ENCODE measurements at regions not wholly inside any gene's neighbourhood (a gene's known extent, or its start where the extent isn't known, plus 50 kb on each side); places are given as distances from the start of the nearest gene placed in this dataset.
A peak's percentile ranks its signal among the peaks of the same experiment; 100 is the strongest.
"Not testable (repeated sequence)": the region's sequence is repeated elsewhere in the genome, so short reads cannot be mapped to it uniquely, and the experiment has no call there.

DNA sequence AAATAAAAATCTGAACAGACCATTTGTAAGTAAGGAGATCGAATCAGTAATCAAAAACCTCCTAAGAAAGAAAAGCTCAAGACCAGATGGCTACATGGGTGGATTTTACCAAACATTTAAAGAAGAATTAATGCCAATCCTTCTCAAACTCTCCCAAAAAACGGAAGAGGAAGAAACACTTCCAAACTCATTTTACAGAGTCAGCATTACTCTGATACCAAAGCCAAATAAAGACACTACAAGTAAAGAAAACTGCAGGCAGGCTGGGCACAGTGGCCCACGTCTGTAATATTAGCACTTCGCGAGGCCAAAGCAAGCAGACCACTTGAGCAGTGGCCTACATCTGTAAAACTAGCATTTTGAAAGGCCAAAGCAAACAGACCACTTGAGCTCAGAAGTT lies 159.8 kb downstream of the DPY19L2 start:
- no peak for DNase-seq (ENCODE audit: low spot score)

DNA sequence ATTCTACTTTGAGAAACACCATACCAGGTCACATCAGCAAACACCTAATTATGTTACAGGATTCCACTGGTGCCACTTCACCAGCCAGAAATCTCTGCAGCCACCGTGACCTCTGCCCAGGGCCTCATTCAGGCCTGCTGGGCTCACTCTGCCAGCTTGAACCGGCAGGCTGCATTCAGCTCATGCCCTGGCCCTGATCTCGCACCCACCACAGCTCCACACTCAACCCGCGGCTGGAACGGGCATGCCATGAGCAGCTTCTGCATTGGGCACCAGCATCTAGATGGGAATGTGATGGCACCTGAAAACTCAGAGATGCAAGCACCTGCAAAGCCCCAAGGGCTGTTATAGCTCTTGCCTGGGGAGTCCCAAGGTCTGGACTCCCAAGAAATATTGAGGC lies 168.7 kb downstream of the DPY19L2 start:
- DNase-seq (ENCODE audit: low spot score) = no peak

DNA sequence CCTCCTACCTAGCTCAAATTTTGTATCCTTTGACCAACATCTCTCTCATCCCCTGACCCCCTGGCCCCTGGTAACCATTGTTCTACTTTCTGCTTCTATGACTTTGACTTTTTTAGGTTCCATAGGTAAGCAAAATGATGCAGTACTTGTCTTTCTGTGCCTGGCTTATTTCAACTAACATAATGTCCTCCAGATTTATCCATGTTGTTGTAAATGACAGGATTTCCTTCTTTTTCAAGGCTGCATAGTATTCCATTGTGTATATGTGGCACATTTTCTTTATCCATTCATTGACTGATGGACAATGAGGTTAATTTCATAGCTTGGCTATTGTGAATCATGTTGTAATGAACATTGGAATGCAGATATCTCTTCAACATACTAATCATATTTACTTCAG lies 170.1 kb downstream of the DPY19L2 start:
- no peak for DNase-seq (ENCODE audit: low spot score)

DNA sequence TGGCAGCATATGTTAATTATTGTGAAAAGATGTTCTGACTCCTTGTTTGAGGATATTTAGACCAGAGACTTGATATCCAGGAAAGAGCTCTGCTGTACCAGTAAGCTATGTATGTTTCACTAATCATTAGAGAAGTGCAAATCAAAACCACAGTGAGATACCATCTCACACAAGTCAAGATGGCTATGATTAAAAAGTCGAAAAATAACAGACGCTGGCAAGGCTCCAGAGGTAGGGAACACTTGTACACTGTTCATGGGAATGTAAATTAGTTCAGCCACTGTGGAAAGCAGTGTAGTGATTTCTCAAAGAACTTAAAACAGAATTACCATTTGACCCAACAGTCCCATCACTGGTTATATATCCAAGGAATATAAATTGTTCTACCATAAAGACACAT lies 171.6 kb downstream of the DPY19L2 start:
- no peak for DNase-seq (ENCODE audit: low spot score)

DNA sequence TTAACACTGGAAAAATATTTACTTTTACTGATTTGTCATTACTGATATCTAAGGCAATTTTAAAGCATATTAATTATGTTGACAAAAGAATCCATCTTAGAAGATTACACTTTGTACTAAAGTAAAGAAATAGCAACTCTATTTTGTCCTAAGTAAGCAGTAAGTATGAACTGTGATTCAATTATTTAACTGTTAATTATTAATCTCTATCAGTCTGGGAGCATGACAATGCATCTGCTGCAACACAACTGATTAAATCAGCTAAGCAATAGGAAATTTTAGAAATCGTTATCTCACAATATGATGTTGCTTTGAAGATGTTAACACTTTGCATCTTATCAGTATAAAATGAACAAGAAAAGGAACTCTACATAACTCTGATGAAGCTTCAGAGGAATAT lies 172.3 kb downstream of the DPY19L2 start:
- DNase-seq (ENCODE audit: low spot score) = no peak

DNA sequence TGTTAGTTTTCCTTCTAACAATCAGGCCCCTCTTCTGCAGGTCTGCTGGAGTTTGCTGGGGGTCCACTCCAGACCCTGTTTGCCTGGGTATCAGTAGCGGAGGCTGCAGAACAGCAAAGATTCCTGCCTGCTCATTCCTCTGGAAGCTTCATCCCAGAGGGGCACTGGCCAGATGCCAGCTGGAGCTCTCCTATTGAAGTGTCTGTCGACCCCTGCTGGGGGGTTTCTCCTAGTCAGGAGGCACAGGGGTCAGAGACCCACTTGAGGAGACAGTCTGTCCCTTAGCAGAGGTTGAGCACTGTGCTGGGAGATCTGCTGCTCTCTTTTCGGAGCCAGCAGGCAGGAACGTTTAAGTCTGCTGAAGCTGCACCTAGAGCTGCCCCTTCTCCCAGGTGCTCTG lies 174.9 kb downstream of the DPY19L2 start:
- DNase-seq (ENCODE audit: low spot score) = not testable (repeated sequence)

DNA sequence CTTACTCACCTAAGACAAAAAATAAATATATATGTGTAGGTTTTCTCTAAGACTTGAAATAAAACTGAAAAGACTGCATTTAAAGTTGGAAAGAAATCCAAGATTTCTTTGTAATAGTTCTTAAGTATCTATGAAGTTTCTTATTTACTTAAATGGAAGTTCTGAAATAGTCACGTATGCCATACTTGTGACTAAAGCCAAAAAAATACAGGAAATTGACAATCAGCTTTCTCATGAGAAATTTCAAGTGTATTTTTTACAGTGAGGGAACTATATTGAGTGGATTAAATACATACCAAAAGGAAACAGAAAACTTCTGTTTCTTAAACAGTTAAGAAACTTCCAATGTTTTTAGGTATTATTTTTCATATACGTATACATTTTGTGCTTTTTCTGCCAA lies 188.1 kb downstream of the DPY19L2 start:
- no peak for DNase-seq (ENCODE audit: low spot score)

DNA sequence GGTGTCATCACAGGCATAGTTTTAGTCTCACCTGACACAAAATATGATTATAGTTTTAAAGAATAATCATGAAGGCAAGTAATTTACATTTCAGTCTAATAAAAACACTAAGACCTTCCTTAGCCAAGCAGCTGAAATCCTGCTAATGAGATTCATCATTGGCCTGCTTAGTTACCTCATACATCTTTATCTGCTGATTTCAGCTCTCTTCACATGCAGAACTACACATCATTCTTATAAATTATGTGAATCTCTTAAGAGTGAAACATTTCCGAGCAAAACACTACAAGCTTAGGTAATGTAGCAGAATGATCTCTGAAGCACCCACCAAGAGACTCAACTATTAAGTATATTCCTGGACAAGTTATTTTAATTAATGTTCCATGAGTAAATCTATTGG lies 198.1 kb downstream of the DPY19L2 start:
- DNase-seq (ENCODE audit: low spot score) = no peak

DNA sequence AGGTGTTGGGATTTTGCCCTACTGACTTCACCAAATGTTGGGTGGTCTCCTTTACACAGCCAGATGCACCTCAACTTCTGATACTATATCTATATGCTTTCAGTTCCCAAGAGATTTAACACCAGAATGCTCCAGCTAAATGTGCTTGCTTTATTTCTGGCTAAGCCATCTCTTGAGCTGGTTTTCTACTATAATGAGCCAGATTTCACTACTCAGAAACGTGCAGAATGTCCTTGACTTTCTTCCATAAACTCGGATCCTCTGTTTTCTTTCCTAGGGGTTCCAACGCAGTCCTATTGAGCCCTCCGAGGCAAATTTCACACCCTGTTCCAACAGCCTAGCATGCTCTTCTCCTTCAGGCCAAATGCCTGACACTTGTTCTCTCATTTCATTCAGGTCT lies 200.3 kb downstream of the DPY19L2 start:
- no peak for DNase-seq (ENCODE audit: low spot score)

DNA sequence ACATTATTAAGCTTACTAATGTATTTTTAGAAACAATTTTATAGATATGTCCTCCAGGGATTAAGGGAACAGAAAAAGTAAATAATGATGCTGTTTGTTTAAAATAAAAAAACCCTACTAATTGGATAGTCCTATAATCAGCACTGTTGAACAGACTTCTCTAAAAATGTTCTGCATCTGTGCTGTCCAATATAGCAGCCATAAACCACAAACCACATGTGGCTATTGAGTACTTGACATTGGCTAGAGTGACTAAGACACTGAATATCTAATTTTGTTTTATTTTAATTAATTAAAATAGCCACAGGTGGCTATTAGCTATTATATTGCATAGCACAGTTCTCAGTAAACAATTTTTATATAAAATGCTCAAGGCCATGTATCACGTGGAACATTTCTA lies 210.4 kb downstream of the DPY19L2 start:
- DNase-seq (ENCODE audit: low spot score) = no peak

DNA sequence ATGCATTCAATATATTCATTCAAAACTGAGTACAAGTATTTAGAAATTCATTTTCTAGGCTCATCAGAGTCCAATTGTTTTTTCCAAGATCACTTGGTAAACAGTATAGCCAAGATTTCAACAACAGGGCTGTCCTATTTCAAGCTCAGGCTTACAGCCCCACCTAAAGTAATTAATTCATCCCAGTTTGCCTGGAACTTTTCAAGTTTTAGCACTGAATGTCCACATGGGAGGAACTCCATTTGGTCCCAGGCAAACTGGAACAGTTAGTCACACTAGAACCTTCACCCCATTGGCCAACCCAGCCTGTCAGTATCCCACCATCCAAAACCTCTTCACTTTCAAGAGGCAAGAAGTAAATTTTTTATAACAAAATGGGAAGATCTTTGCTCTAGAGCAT lies 210.9 kb downstream of the DPY19L2 start:
- DNase-seq (ENCODE audit: low spot score) = no peak

DNA sequence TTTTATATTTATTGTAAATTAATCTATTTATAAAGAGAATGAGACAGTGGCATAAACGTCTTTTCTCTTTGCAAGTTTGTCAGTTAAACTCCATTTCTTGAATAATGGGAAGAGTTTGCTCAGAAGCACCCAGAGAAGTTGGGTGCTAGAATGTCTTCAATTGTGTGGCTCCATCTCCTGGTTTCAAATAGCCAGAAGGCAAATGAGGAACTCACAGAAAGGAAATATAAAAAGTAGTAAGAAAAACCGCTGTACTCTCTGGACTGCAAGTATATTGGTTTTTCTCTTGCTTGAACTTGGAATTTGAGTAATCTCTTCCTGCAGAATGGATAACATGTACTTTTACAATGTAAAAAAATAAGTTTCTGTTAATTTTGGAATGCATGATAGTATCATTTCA lies 217.5 kb downstream of the DPY19L2 start:
- DNase-seq (ENCODE audit: low spot score) = no peak

DNA sequence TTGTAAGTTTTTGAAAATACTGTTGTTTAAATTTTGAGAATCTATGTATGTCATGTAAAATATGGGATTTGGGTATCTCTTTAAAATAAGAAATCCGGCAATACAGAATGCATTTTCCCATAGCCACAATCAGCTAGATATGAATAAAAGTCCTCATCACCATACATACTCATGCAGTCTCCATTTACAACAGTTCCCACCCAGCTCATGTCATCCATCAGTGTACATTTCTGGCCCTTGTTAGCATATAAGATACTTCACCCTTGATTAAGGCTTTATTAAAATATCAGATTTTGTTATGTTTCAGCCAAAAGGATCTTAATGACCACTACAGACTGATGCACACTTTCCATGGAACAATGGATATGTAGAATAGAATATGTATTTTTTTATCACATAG lies 218.0 kb downstream of the DPY19L2 start:
- DNase-seq (ENCODE audit: low spot score) = no peak

DNA sequence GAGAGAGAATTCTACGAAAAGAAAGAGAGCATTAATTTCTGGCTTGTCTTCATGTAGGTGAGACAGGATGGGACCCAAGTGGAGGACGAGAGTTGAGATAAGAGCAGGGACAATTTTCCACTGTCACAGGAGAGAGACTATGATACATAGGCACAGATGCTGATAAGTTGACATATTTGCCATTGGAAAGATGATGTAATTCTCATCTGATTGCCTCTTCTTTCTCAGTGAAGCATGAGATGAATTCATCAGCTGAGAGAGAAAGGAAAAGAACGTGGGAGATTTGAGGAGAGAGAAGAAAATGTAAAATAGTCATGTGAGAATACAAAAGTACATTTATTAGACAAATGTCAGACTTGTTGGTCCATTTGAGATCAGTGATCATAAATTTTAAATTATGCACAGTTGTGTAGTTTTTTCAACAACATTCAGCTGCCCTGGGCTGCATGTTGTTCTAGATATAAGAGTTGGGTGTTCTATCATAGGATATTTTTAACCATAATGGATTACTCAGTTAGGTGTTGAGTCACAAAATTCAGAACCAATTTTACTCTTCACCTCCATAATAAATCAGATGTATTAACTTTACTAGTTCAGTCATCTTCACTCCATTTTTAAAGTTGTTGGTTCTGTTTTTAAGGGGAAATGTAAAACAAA lies 222.9 kb downstream of the DPY19L2 start:
- no peak for DNase-seq (ENCODE audit: low spot score)

DNA sequence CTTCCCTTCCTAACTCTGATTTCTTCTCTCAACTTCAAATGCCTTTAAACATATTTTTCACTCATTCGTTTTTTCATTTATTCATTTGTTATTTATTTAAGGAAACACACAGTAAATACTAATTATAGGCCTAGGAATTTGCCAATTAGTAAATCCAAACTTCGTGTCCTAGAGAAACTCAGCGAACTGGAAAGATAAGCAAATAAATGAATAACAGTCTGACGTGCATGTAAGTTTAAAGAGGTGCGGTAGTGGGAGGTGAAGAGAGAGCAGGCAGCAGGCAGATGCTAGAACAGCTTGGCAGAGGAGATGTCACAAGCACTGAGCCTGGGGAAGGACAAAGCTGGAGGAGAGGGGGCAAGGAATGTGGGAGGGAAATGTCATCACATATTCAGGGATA lies 228.2 kb downstream of the DPY19L2 start:
- no peak for DNase-seq (ENCODE audit: low spot score)

DNA sequence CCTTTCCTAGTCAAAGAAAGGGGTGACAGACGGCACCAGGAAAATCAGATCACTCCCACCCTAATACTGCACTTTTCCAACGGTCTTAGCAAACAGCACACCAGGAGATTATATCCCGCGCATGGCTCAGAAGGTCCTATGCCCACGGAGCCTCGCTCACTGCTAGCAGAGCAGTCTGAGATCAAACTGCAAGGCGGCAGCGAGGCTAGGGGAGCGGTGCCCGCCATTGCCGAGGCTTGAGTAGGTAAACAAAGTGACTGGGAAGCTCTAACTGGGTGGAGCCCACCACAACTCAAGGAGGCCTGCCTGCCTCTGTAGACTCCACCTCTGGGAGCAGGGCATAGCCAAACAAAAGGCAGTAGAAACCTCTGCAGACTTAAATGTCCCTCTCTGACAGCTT lies 233.9 kb downstream of the DPY19L2 start:
- not testable (repeated sequence) for DNase-seq (ENCODE audit: low spot score)

DNA sequence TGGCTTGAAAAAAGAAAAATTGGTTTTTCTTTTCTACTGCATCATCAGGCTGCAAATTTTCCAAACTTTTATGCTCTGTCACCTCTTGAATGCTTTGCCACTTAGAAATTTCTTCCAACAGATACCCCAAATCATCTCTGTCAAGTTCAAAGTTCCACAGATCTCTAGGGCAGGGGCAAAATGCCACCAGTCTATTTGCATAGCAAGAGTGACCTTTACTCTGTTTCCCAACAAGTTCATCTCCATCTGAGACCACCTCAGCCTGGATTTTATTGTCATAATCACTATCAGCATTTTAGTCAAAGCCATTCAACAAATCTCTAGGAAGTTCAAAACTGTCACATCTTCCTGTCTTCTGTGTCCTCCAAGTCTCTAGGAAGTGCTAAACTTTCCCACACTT lies 240.3 kb downstream of the DPY19L2 start:
- not testable (repeated sequence) for DNase-seq (ENCODE audit: low spot score)

DNA sequence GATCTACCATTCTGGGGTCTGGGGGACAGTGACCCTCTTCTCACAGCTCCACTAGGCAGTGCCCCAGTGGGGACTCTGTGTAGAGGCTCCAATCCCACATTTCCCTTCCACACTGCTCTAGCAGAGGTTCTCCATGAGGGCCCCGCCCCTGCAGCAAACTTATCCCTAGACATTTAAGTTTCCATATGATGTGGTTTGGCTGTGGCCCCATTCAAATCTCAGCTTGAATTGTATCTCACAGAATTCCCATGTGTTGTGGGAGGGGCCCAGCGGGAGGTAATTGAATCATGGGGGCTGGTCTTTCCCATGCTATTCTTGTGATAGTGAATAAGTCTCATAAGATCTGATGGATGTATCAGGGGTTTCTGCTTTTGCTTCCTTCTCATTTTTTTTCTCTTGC lies 241.3 kb downstream of the DPY19L2 start:
- not testable (repeated sequence) for DNase-seq (ENCODE audit: low spot score)

DNA sequence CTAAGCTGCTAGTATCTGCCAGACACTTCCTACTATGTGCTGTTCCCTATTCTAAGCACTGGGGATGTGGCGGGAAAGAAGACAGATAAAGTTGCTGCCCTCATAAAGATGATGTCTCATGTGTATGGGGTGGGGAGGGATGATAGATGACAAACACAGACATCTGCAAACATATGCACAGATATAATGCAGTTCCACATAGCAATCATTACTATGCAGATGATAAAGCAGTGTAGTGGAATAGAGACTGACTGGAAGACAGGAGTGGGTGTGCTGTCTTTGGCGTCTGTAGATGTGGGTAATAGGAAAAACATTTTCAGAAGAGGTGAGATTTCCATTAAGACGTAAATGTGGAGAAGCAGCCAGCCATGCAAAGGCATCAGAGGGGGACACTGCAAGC lies 243.6 kb downstream of the DPY19L2 start:
- DNase-seq (ENCODE audit: low spot score) = no peak

DNA sequence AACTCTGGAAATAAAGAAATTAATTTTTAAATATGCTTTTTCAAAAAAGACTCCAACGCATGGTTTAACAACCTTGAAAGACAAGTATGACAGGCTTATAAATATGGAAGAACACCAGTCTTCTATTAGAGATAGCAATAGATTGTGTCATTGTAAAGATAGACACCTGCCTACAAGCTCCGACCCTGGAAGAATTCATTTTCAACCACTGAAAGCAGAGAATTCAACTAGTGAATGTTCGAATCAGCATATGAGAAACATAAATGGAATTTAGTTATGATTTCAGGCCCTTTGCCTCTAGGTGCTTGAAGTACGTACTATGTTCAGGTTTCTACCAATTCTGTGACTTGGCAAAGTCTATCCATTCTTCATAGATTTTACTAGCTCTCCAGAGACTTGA lies 244.5 kb downstream of the DPY19L2 start:
- no peak for DNase-seq (ENCODE audit: low spot score)

DNA sequence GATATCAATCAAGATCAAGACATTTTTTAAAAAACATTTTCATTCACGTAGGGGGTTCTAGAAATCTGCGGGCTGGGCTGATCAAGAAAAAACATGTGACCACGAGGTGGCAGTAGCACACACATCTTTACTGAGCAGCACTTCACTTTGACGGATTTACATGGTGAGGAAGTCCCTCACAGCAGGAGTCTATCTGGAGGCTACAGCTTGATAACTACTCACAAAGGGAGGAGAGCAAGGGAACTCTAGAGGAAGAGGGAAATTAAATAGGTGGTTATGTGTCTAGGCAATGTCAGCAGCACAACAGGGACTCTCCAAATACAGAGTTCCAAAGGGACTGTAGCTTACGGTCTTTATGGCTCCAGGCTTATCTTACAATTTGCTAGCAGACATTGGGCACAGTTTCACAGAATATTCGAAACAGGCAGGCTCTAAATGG lies 248.1 kb downstream of the DPY19L2 start:
- DNase-seq (ENCODE audit: low spot score) = peak; percentile 27

DNA sequence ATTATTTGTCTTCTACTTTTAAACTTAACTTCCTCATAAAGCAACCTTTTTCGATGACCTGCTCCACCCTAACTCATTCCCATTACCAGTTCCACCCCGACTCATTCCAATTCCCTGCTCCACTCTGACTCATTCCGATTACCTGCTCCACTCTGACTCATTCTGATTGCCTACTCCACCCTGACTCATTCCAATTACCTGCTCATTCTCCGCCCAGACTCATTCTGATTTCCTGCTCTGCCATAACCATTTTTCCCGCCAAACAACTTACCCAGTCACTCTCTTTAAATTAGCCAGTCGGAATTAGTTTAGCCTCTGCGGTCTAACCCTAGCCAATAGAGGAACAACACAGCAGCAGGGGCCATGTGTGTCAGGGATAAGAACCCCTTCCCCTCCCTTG lies 249.1 kb downstream of the DPY19L2 start:
- DNase-seq (ENCODE audit: low spot score) = no peak

DNA sequence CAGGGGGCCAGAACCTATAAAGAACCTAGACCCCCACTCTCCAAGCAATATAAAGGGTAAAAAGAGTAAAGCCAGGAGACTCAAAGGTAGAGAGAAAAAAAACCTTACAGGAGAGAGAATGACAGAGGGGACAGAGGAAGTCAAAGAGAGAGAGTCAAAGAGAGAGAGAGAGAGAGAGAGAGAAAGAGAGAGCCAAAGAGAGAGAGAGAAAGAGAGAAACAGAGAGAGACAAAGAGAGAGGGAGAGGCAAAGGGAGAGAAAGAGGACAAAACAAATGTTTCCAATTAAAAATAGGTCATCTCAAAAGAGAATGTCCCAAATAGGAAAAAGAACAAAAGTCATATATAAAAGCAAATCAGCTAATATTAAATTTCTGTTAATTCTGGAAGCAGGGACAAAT lies 251.5 kb downstream of the DPY19L2 start:
- no peak for DNase-seq (ENCODE audit: low spot score)

DNA sequence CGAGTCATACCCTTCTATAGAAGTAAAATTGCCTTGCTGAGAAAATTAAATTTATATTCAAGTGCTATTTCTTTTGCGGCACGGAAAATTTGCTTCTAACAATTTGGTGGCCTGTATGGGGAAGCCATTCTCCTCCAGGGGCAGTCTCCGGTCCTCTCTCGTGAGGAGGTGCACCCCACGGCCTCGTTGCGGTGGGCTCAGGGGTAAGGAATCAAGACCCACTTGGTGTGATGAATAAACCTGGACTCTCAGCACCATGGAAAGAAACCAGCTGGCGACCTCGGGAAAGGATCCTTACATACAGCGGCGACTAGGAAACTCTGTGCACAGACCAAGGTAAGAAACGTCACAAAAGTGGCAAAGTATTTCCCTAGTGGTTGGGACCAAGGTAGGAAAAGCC lies 252.9 kb downstream of the DPY19L2 start:
- no peak for DNase-seq (ENCODE audit: low spot score)

DNA sequence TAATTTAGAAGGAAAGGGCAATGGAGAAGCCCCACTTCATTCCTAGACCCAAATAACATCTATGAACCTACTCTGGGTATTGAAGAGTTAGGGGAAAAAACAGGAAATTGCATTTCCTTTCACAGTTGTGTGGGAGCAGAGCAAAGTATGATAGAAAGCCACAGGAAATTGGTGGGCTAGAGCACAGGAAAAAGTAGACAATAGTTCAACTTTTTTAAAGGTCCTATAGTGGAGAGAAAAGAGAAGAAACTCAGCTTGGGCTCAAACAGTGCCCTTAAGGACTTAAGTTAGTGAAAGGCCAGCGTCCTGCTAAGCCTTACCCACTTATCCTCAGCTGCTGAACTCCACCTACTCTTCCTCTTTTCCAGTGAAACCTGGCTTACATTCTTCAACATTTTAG lies 258.1 kb downstream of the DPY19L2 start:
- no peak for DNase-seq (ENCODE audit: low spot score)
